ENCODE measurements at regions not wholly inside any gene's neighbourhood (a gene's known extent, or its start where the extent isn't known, plus 50 kb on each side); places are given as distances from the start of the nearest gene placed in this dataset.

DNA sequence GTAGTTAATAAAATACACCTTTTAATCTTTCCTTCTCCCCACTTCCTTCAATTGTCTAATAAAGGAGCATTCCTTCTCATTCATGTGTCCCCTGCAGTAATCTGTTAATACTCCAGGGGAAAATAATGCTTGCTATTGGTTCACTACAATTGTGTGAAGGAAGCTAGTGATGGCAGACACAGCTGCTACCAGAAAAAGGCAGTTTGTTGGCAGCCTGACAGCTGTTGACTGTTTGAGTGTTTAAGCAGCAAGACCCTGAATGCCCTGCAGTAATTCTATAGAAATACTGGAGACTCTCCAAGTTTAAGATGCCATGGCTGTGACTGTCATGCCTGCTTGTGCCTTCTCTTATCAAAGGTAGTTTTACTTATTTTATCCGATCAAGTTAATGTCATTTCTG, 359.5 kb downstream of the C4orf33 start:
- TF ChIP-seq CTCF (IDR thresholded peaks at IDR 0.05; ENCODE audit: poor library complexity) (no peak), EZH2phosphoT487 (IDR thresholded peaks at IDR 0.05; ENCODE audit: low read depth, severe bottlenecking, unreplicated experiment) (no peak), EZH2 (IDR thresholded peaks at IDR 0.05; ENCODE audit: borderline replicate concordance) (no peak)

Data from hepatocyte (in vitro differentiated cells).